GM12872 (cell line): ENCODE measurements at regions not wholly inside any gene's neighbourhood (a gene's known extent, or its start where the extent isn't known, plus 50 kb on each side); places are given as distances from the start of the nearest gene placed in this dataset.

ENCODE experiments used
- CTCF ChIP-seq: IDR thresholded peaks from 3 replicates; pipeline ENCODE4 v1.5.1; 2011; ENCODE audit warnings: low read depth, mild to moderate bottlenecking, low read length, moderate library complexity; ENCODE audit not compliant: insufficient read depth

- TF ChIP-seq CTCF: peak; percentile 41; the same call in 1 of the 3 replicates
These were observed 662.2 kb downstream of the XIRP2 start for GRCh38 chr2:167550448-167550847.

GRCh38 chr2:167548396-167548795 is 660.1 kb downstream of the XIRP2 start:
- TF ChIP-seq CTCF: no peak

GRCh38 chr2:167544602-167545001 is 656.3 kb downstream of the XIRP2 start:
- TF ChIP-seq CTCF: no peak

GRCh38 chr2:167543721-167544120 is 655.4 kb downstream of the XIRP2 start:
- TF ChIP-seq CTCF: no peak

GRCh38 chr2:167537743-167538142 is 649.5 kb downstream of the XIRP2 start:
- TF ChIP-seq CTCF: no peak

GRCh38 chr2:167534443-167534842 is 646.2 kb downstream of the XIRP2 start:
- no peak for TF ChIP-seq CTCF

- TF ChIP-seq CTCF: no peak
These were observed 636.5 kb downstream of the XIRP2 start for GRCh38 chr2:167524786-167525185.

- no peak for TF ChIP-seq CTCF
These were observed 621.9 kb downstream of the XIRP2 start for GRCh38 chr2:167510071-167510759.
